Caco-2 (cell line): ENCODE measurements at regions not wholly inside any gene's neighbourhood (a gene's known extent, or its start where the extent isn't known, plus 50 kb on each side); places are given as distances from the start of the nearest gene placed in this dataset.

Source experiments
- BruUV-seq: library from RNA; stranded (reverse); fragments of 400-500 nt; replicated peaks from 2 replicates; lab custom pipeline; 2021; lab: Mats Ljungman, UMichigan
- CTCF ChIA-PET: fragments of 300-600 bp; sonication (Branson Sonifier 250); formaldehyde crosslinking; loops from one replicate; lab custom pipeline; 2022; ENCODE audit warnings: antibody characterized with exemption; lab: Charles Lee
- POLR2A ChIA-PET: fragments of 300-600 bp; sonication (Branson Sonifier 250); formaldehyde crosslinking; loops from one replicate; lab custom pipeline; 2022; ENCODE audit warnings: antibody characterized with exemption; lab: Charles Lee
- DNase-seq, 2 experiments: peaks; one replicate each; pipeline versions ENCODE4 v3.0.0 to v3.0.0-alpha.2; 2020 to 2022
- H3K27me3 ChIP-seq: replicated peaks from 2 replicates; pipeline ENCODE4 v1.6.0; 2011; ENCODE audit warnings: low read length; ENCODE audit not compliant: control insufficient read depth, insufficient read depth
- H3K36me3 ChIP-seq: 2 replicates; pipeline ENCODE4 v1.5.1; 2011; ENCODE audit warnings: low read length; ENCODE audit not compliant: control insufficient read depth, insufficient read depth
- H3K4me1 ChIP-seq: fragments of 250-450 bp; sonication (Bioruptor Pico); 2 replicates; pipeline ENCODE4 v1.5.1; 2020; ENCODE audit warnings: mild to moderate bottlenecking
- H3K4me3 ChIP-seq: 2 replicates; pipeline ENCODE4 v1.5.1; 2011; ENCODE audit warnings: low read depth, mild to moderate bottlenecking, control low read depth, low read length
- H3K9me3 ChIP-seq: fragments of 250-450 bp; sonication (Bioruptor Pico); 2 replicates; pipeline ENCODE4 v1.5.1; 2020; ENCODE audit warnings: mild to moderate bottlenecking, moderate library complexity
- H3K27ac Mint-ChIP-seq: one replicate; pipeline ENCODE4 v1.8.0; 2022; ENCODE audit warnings: mixed read lengths; ENCODE audit not compliant: unreplicated experiment
- H3K27me3 Mint-ChIP-seq: one replicate; pipeline ENCODE4 v1.8.0; 2022; ENCODE audit warnings: mixed read lengths; ENCODE audit not compliant: insufficient read depth, unreplicated experiment
- H3K36me3 Mint-ChIP-seq: one replicate; pipeline ENCODE4 v1.8.0; 2022; ENCODE audit warnings: mild to moderate bottlenecking, mixed read lengths; ENCODE audit not compliant: insufficient read depth, unreplicated experiment
- H3K4me1 Mint-ChIP-seq: one replicate; pipeline ENCODE4 v1.8.0; 2022; ENCODE audit warnings: low read depth, mixed read lengths; ENCODE audit not compliant: unreplicated experiment
- H3K4me3 Mint-ChIP-seq: one replicate; pipeline ENCODE4 v1.8.0; 2022; ENCODE audit warnings: mild to moderate bottlenecking, moderate library complexity, mixed read lengths; ENCODE audit not compliant: unreplicated experiment
- H3K9me3 Mint-ChIP-seq: one replicate; pipeline ENCODE4 v1.8.0; 2022; ENCODE audit warnings: mixed read lengths; ENCODE audit not compliant: unreplicated experiment
- intact Hi-C: fragments of 100-400 bp; cut with micrococcal nuclease; formaldehyde crosslinking; loops from one replicate; pipeline ENCODE4 v1.10.0; 2022; ENCODE audit not compliant: unreplicated experiment
- TF ChIP-seq, protein P1 (sequence below), 2 experiments: fragments of 200-600 bp in 1 of 2; IDR thresholded peaks; 1 replicate in 1 of 2; 2 replicates in 1 of 2; pipeline versions ENCODE4 v1.5.1 to v1.8.0; 2011 to 2022; ENCODE audit warnings: antibody characterized with exemption in 1 of 2, control low read depth in 1 of 2, inconsistent platforms in 1 of 2, low read depth in 1 of 2, low read length in 1 of 2, mild to moderate bottlenecking in 1 of 2, moderate library complexity in 1 of 2; ENCODE audit not compliant: insufficient read depth in 1 of 2, severe bottlenecking in 1 of 2, unreplicated experiment in 1 of 2

DNA sequence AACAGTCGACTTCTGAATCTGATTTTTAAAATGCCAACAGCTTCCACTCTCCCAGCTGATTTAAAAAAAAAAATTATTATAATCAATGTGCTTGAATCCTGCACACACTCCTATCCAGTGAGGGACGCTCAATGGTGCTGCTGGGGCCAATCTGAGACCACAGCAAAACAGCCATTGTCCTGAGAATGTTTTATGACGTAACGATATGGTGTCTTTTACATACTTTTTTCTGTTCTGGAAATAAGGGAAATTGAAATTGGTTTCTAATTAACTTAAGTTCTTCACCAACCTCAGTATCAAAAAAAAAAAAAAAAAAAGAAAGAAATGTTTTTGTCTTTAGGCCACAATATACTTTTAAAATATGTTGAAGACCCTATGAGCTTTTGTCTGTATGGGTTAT is 66.1 kb upstream of the SOX1 start:
- H3K27ac Mint-ChIP-seq: no peak overlapping the region
- ChIA-PET POLR2A (no interaction called here), CTCF (no interaction called here)
- no peak overlapping the region for H3K4me3 Mint-ChIP-seq
- TF ChIP-seq, protein P1, sequence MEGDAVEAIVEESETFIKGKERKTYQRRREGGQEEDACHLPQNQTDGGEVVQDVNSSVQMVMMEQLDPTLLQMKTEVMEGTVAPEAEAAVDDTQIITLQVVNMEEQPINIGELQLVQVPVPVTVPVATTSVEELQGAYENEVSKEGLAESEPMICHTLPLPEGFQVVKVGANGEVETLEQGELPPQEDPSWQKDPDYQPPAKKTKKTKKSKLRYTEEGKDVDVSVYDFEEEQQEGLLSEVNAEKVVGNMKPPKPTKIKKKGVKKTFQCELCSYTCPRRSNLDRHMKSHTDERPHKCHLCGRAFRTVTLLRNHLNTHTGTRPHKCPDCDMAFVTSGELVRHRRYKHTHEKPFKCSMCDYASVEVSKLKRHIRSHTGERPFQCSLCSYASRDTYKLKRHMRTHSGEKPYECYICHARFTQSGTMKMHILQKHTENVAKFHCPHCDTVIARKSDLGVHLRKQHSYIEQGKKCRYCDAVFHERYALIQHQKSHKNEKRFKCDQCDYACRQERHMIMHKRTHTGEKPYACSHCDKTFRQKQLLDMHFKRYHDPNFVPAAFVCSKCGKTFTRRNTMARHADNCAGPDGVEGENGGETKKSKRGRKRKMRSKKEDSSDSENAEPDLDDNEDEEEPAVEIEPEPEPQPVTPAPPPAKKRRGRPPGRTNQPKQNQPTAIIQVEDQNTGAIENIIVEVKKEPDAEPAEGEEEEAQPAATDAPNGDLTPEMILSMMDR (IDR thresholded peaks at IDR 0.05; ENCODE audit: insufficient read depth in 1 of 2, low read depth in 1 of 2, low read length in 1 of 2, severe bottlenecking in 1 of 2, unreplicated experiment in 1 of 2): no peak
- Histone ChIP-seq H3K36me3 (no peaks in the 10 kb centered on the region), H3K4me3 (no peak overlapping the region), H3K27me3 (no peaks in the 10 kb centered on the region), H3K4me1 (no peaks in the 10 kb centered on the region), H3K9me3 (no peaks in the 10 kb centered on the region)
- intact Hi-C loops: no loop called here
- DNase-seq: no peak
- H3K9me3 Mint-ChIP-seq: peaks cover 5% of the 10 kb centered on the region
- H3K4me1 Mint-ChIP-seq: no peaks in the 10 kb centered on the region
- H3K27me3 Mint-ChIP-seq: peaks cover 8% of the 10 kb centered on the region
- H3K36me3 Mint-ChIP-seq: no peaks in the 10 kb centered on the region
- no TSS peak for BruUV-seq

DNA sequence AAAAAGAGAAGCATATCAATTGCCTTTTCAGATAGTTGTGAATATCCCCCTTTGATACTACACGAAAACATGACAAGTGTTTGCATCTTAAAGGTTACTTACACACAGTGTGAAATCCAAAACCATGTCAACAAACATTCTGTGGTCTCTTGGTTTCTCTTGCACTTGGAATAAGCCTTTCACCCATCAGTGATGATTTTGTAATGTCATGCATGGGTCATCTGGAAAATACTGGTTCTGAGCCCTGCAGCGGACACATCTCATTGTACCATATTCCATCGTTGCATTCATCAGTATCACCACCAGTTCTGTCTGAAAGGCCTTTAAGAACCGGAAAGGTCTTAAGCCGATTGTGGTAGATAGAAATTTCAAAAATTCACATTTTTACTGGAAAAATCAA is 65.4 kb upstream of the SOX1 start:
- Mint-ChIP-seq H3K36me3 (no peaks in the 10 kb centered on the region), H3K4me3 (no peak overlapping the region), H3K27me3 (peaks cover 9% of the 10 kb centered on the region), H3K27ac (no peak overlapping the region), H3K4me1 (no peaks in the 10 kb centered on the region), H3K9me3 (peaks cover 11% of the 10 kb centered on the region)
- H3K27me3 ChIP-seq: no peaks in the 10 kb centered on the region
- DNase-seq: no peak
- CTCF ChIA-PET: no interaction called here
- no TSS peak for BruUV-seq
- no peak overlapping the region for H3K4me3 ChIP-seq
- H3K36me3 ChIP-seq: no peaks in the 10 kb centered on the region
- no peaks in the 10 kb centered on the region for H3K4me1 ChIP-seq
- no peaks in the 10 kb centered on the region for H3K9me3 ChIP-seq
- intact Hi-C loops: no loop called here
- POLR2A ChIA-PET: no interaction called here
- TF ChIP-seq, protein P1 (IDR thresholded peaks at IDR 0.05; ENCODE audit: insufficient read depth in 1 of 2, low read depth in 1 of 2, low read length in 1 of 2, severe bottlenecking in 1 of 2, unreplicated experiment in 1 of 2): no peak

GRCh38 chr13:112003396-112003795 is 63.6 kb upstream of the SOX1 start:
- no peak overlapping the region for H3K4me3 Mint-ChIP-seq
- H3K9me3 ChIP-seq: no peaks in the 10 kb centered on the region; the same call in 1 of the 2 replicates
- peaks cover 13% of the 10 kb centered on the region for H3K9me3 Mint-ChIP-seq
- H3K27me3 Mint-ChIP-seq: peaks cover 15% of the 10 kb centered on the region
- no peaks in the 10 kb centered on the region for H3K4me1 ChIP-seq
- H3K36me3 Mint-ChIP-seq: no peaks in the 10 kb centered on the region
- TF ChIP-seq, protein P1 (IDR thresholded peaks at IDR 0.05; ENCODE audit: insufficient read depth in 1 of 2, low read depth in 1 of 2, low read length in 1 of 2, severe bottlenecking in 1 of 2, unreplicated experiment in 1 of 2): no peak
- intact Hi-C loops: loop anchor here (1.0 kb wide), 1 partner anchor 18 kb away; no protein-coding TSS in a partner anchor
- POLR2A ChIA-PET: no interaction called here
- H3K27me3 ChIP-seq: no peaks in the 10 kb centered on the region
- H3K4me3 ChIP-seq: no peak overlapping the region
- no peak overlapping the region for H3K27ac Mint-ChIP-seq
- CTCF ChIA-PET: no interaction called here
- BruUV-seq: no TSS peak
- no peaks in the 10 kb centered on the region for H3K36me3 ChIP-seq
- H3K4me1 Mint-ChIP-seq: no peaks in the 10 kb centered on the region
- DNase-seq: no peak
